Stimulated activated CD4-positive, alpha-beta T cell treated with anti-CD3 and anti-CD28 coated beads, Interleukin-2, amount 100 ng/mL, for 48 hours (primary cell): ENCODE measurements at regions not wholly inside any gene's neighbourhood (a gene's known extent, or its start where the extent isn't known, plus 50 kb on each side); places are given as distances from the start of the nearest gene placed in this dataset.

ENCODE experiments used
- DNase-seq, 2 donors: peaks; one replicate each; pipeline ENCODE4 v3.0.0-alpha.2; 2020

GRCh38 chr7:69126896-69127479 is 471.3 kb upstream of the AUTS2 start:
- DNase-seq = no peak

GRCh38 chr7:69129524-69129923 is 468.8 kb upstream of the AUTS2 start:
- DNase-seq = no peak

- no peak for DNase-seq
Measured at GRCh38 chr7:69129951-69130350, 468.3 kb upstream of the AUTS2 start.

- DNase-seq = no peak
Measured at GRCh38 chr7:69130396-69130795, 467.9 kb upstream of the AUTS2 start.

GRCh38 chr7:69134316-69134715 is 464.0 kb upstream of the AUTS2 start:
- DNase-seq = no peak

GRCh38 chr7:69147631-69148030 is 450.6 kb upstream of the AUTS2 start:
- no peak for DNase-seq

- no peak for DNase-seq
Measured at GRCh38 chr7:69149804-69150782, 448.2 kb upstream of the AUTS2 start.

- no peak for DNase-seq
Measured at GRCh38 chr7:69162326-69162725, 435.9 kb upstream of the AUTS2 start.

- DNase-seq = no peak
Measured at GRCh38 chr7:69162931-69163670, 435.2 kb upstream of the AUTS2 start.

GRCh38 chr7:69166979-69167516 is 431.2 kb upstream of the AUTS2 start:
- DNase-seq = no peak

GRCh38 chr7:69169386-69169785 is 428.9 kb upstream of the AUTS2 start:
- no peak for DNase-seq

GRCh38 chr7:69172357-69173077 is 425.8 kb upstream of the AUTS2 start:
- no peak for DNase-seq

GRCh38 chr7:69173341-69173740 is 424.9 kb upstream of the AUTS2 start:
- DNase-seq = no peak

GRCh38 chr7:69173846-69174245 is 424.4 kb upstream of the AUTS2 start:
- no peak for DNase-seq

GRCh38 chr7:69176841-69177240 is 421.4 kb upstream of the AUTS2 start:
- no peak for DNase-seq

GRCh38 chr7:69177461-69177861 is 420.8 kb upstream of the AUTS2 start:
- DNase-seq = no peak

- no peak for DNase-seq
Measured at GRCh38 chr7:69177941-69178494, 420.3 kb upstream of the AUTS2 start.

GRCh38 chr7:69180662-69181061 is 417.6 kb upstream of the AUTS2 start:
- DNase-seq = no peak

- DNase-seq = no peak
Measured at GRCh38 chr7:69182596-69183467, 415.4 kb upstream of the AUTS2 start.

GRCh38 chr7:69184339-69184738 is 413.9 kb upstream of the AUTS2 start:
- DNase-seq = no peak

- DNase-seq = no peak
Measured at GRCh38 chr7:69185170-69185569, 413.1 kb upstream of the AUTS2 start.
